Natural killer cell (primary cell): ENCODE measurements at regions not wholly inside any gene's neighbourhood (a gene's known extent, or its start where the extent isn't known, plus 50 kb on each side); places are given as distances from the start of the nearest gene placed in this dataset.
"Not testable (repeated sequence)": the region's sequence is repeated elsewhere in the genome, so short reads cannot be mapped to it uniquely, and the experiment has no call there.

ENCODE experiments used
- ATAC-seq, 3 donors: fragments of 150-1000 bp in 2 of 3; fragments of 200-7000 bp in 1 of 3; cut with Tn5 transposase; 1 replicate in 1 of 3; 2 replicates in 2 of 3; pipeline ENCODE4 v1.10.0; 2021; ENCODE audit warnings: mild to moderate bottlenecking in 2 of 3, moderate library complexity in 2 of 3
- DNase-seq, 2 donors: peaks; one replicate each; pipeline versions ENCODE4 v3.0.0 to v3.0.0-alpha.2; 2013 to 2021; ENCODE audit warnings: mixed read lengths in 1 of 2
- H3K27ac ChIP-seq: one replicate; pipeline ENCODE4 v1.5.1; 2013; ENCODE audit warnings: mild to moderate bottlenecking, low read length
- H3K27me3 ChIP-seq: one replicate; pipeline ENCODE4 v1.6.1; 2013; ENCODE audit warnings: low read length; ENCODE audit not compliant: control insufficient read depth, insufficient read depth
- H3K36me3 ChIP-seq: one replicate; pipeline ENCODE4 v1.6.1; 2013; ENCODE audit warnings: low read length; ENCODE audit not compliant: control insufficient read depth, insufficient read depth
- H3K4me1 ChIP-seq: one replicate; pipeline ENCODE4 v1.6.1; 2013; ENCODE audit warnings: low read length; ENCODE audit not compliant: control insufficient read depth, insufficient read depth
- H3K4me3 ChIP-seq: one replicate; pipeline ENCODE4 v1.5.1; 2013; ENCODE audit warnings: low read length
- H3K9me3 ChIP-seq: one replicate; pipeline ENCODE4 v1.6.1; 2013; ENCODE audit warnings: low read length; ENCODE audit not compliant: control insufficient read depth, insufficient read depth
- H3K27ac Mint-ChIP-seq, 2 donors: one replicate each; pipeline ENCODE4 v1.8.0; 2022; ENCODE audit warnings: mild to moderate bottlenecking in 2 of 2, mixed read lengths in 2 of 2, moderate library complexity in 1 of 2
- H3K27me3 Mint-ChIP-seq, 2 donors: one replicate each; pipeline ENCODE4 v1.8.0; 2022; ENCODE audit warnings: low read depth in 2 of 2, mixed read lengths in 2 of 2
- H3K36me3 Mint-ChIP-seq: one replicate; pipeline ENCODE4 v1.8.0; 2022; ENCODE audit warnings: mixed read lengths
- H3K4me1 Mint-ChIP-seq, 2 donors: one replicate each; pipeline ENCODE4 v1.8.0; 2022; ENCODE audit warnings: mixed read lengths in 2 of 2
- H3K4me3 Mint-ChIP-seq: one replicate; pipeline ENCODE4 v1.8.0; 2022; ENCODE audit warnings: mild to moderate bottlenecking, moderate library complexity, mixed read lengths
- H3K9me3 Mint-ChIP-seq, 2 donors: one replicate each; pipeline ENCODE4 v1.8.0; 2022; ENCODE audit warnings: mixed read lengths in 2 of 2
- WGBS: methylation state at CpG from one replicate; pipeline ENCODE4 v1.1.7; 2013; ENCODE audit warnings: missing lambda C conversion rate; ENCODE audit not compliant: insufficient coverage; 5-methylcytosine and 5-hydroxymethylcytosine counted together
- intact Hi-C: fragments of 100-400 bp; cut with micrococcal nuclease; formaldehyde crosslinking; loops from one replicate; pipeline ENCODE4 v1.14.2; 2022

DNA sequence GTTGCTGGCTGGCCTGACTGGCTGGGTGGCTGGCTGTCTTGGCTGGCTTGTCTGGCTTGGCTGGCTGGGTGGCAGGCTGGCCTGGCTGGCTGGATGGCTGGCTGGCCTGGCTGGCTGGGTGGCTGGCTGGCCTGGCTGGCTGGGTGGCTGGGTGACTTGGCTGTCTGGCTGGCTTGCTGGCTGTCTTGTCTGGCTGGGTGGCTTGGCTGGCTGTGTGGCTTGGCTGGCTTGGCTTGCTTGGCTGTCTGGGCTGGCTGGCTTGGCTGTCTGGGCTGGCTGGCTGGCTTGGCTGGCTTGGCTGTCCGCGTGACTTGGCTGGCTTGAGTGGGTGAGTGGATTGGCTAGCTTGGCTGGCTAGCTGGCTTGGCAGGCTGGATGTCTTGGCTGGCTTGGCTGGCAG, 2835.6 kb downstream of the RPIA start:
- H3K9me3 Mint-ChIP-seq, H3K27ac ChIP-seq, intact Hi-C loops, ATAC-seq, H3K4me1 Mint-ChIP-seq, H3K36me3 ChIP-seq, H3K36me3 Mint-ChIP-seq, H3K27ac Mint-ChIP-seq, DNase-seq, H3K4me1 ChIP-seq, H3K27me3 ChIP-seq, H3K9me3 ChIP-seq, H3K4me3 Mint-ChIP-seq, H3K4me3 ChIP-seq, H3K27me3 Mint-ChIP-seq: not testable (repeated sequence)
- 100% methylated on average over 2 of the region's 2 CpGs for WGBS

DNA sequence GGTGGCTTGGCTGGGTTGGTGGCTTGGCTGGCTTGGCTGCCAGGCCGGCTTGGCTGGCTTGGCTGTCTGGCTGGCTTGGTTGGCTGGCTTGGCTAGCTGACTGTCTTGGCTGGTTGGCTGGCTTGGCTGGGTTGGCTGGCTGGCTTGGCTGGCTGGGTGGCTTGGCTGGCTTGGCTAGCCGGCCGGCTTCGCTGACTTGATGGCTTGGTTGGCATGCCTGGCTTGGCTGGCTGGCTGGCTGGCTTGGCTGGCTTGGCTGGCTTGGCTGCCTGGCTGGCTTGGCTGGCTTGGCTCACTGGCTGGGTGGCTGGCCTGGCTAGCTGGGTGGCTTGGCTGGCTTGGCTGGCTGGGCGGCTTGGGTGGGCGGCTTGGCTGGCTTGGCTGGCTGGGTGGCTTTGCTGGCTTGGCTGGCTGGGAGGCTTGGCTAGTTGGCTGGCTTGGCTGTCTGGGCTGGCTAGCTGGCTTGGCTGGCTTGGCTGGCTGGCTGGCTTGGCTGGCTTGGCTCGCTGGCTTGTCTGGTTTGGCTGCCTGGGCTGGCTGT, 2836.1 kb downstream of the RPIA start:
- H3K36me3 Mint-ChIP-seq, H3K36me3 ChIP-seq, H3K4me3 Mint-ChIP-seq, DNase-seq, H3K4me1 ChIP-seq, H3K27ac Mint-ChIP-seq, intact Hi-C loops, H3K4me3 ChIP-seq, ATAC-seq, H3K27me3 Mint-ChIP-seq, H3K27me3 ChIP-seq, H3K9me3 ChIP-seq, H3K4me1 Mint-ChIP-seq, H3K27ac ChIP-seq, H3K9me3 Mint-ChIP-seq: not testable (repeated sequence)
- WGBS, result 96% methylated on average over 7 of the region's 7 CpGs

DNA sequence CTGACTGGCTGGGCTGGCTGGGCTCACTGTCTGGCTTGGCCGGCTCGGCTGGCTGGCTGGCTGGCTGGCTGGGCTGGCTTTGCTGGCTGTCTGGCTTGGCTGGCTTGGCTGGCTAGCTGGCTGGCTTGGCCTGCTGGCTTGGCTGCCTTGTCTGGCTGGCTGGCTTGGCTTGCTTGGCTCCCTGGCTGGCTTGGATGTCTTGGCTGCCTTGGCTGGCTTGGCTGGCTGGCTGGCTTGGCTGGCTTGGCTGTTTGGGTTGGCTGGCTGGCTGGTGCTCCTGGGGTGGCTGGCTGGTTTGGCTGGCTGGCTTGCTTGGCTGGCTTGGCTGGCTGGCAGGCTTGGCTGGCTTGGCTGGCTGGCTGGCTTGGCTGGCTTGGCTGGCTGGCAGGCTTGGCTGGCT, 2836.9 kb downstream of the RPIA start:
- intact Hi-C loops, H3K36me3 Mint-ChIP-seq, H3K27ac ChIP-seq, DNase-seq, H3K27ac Mint-ChIP-seq, H3K9me3 ChIP-seq, H3K4me3 Mint-ChIP-seq, ATAC-seq, H3K9me3 Mint-ChIP-seq, H3K4me1 Mint-ChIP-seq, H3K4me3 ChIP-seq, H3K36me3 ChIP-seq, H3K27me3 ChIP-seq, H3K27me3 Mint-ChIP-seq, H3K4me1 ChIP-seq: not testable (repeated sequence)
- WGBS, result 89% methylated on average over 2 of the region's 2 CpGs

DNA sequence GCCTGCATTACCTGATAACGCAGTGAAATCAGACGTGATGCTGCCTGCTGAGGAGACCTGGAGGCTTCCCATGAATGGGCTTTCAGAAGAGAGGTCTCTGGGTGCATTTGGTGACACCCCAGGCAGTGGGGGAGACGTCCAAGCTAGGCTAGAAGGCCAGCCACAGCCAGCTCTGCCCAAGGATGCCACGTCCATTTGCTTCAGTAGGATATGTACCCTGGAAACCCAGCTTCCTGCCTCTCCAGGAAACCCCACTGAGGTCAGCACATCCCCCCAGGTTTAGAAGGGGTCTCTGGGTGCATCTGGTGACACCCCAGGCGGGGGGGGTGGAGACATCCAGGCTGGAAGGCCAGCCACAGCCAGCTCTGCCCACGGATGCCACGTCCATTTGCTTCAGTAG, 2844.6 kb downstream of the RPIA start:
- H3K4me3 ChIP-seq, H3K27me3 ChIP-seq, H3K9me3 ChIP-seq, H3K27ac ChIP-seq, H3K4me3 Mint-ChIP-seq, ATAC-seq, H3K9me3 Mint-ChIP-seq, H3K27me3 Mint-ChIP-seq, intact Hi-C loops, H3K27ac Mint-ChIP-seq, H3K4me1 ChIP-seq, H3K36me3 ChIP-seq, H3K36me3 Mint-ChIP-seq, H3K4me1 Mint-ChIP-seq, DNase-seq: not testable (repeated sequence)
- 30% methylated on average over 3 of the region's 7 CpGs for WGBS

DNA sequence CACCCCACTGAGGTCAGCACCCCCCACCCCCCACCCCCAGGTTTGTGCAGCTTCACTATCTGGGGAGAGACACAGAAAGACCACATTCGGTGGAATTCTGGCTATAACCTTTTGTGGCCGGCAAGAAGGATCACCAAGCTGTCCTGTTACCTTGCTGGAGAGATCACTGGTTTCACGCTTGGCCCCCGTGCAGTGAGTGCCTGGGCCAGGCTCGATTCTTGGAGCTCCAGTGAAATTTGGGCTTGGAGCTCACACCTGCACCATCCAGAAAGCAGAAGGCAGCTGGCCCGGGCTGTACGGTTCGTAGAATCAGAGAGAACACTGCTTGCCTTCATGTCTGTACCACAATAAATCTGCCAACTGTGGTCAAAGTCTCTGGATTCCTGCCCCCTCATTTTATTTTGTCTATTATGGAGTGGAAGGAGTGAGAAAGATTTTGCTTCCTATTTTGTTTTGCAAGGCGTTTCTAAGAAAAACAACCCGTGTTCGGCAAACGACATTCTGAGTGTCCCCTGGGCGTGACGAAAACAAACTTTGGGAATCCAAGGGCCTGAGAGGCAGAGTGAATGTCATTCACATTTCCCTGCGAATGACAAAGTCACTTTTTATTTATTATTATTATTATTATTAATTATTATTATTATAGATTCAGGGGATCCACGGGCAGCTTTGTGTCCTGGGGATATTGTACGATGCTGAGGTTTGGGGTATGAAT, 2845.2 kb downstream of the RPIA start:
- 87% methylated on average over 11 of the region's 17 CpGs for WGBS
- H3K27ac Mint-ChIP-seq, H3K27me3 ChIP-seq, H3K36me3 Mint-ChIP-seq, intact Hi-C loops, H3K9me3 Mint-ChIP-seq, H3K27me3 Mint-ChIP-seq, H3K4me1 Mint-ChIP-seq, ATAC-seq, H3K4me3 ChIP-seq, H3K27ac ChIP-seq, H3K4me3 Mint-ChIP-seq, DNase-seq, H3K9me3 ChIP-seq, H3K4me1 ChIP-seq, H3K36me3 ChIP-seq: not testable (repeated sequence)

DNA sequence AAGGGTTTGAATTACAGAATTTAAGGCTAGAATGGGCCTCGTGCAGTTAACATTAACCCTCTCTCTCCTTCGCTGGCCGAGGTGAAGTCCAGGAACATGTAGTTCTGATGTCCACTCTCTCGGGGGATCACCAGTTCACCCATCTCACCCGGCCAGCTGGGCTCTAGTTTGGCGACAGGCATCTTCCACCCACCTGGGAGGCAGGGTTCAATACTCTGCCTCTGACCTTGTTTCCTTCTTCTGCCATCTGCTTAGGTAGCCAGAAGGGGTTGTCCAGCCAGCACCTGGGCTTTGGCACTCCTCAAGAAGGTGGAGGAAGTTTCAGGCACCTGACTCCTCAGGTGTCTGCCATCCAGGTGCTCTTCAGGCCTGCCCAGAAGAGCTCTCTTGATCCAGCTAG, 2857.8 kb downstream of the RPIA start:
- H3K9me3 ChIP-seq, intact Hi-C loops, ATAC-seq, H3K4me3 Mint-ChIP-seq, H3K27me3 Mint-ChIP-seq, H3K4me1 Mint-ChIP-seq, H3K27ac ChIP-seq, H3K36me3 ChIP-seq, H3K27me3 ChIP-seq, H3K27ac Mint-ChIP-seq, DNase-seq, H3K9me3 Mint-ChIP-seq, H3K4me3 ChIP-seq, H3K36me3 Mint-ChIP-seq, H3K4me1 ChIP-seq: not testable (repeated sequence)
- 87% methylated on average over 6 of the region's 6 CpGs for WGBS

DNA sequence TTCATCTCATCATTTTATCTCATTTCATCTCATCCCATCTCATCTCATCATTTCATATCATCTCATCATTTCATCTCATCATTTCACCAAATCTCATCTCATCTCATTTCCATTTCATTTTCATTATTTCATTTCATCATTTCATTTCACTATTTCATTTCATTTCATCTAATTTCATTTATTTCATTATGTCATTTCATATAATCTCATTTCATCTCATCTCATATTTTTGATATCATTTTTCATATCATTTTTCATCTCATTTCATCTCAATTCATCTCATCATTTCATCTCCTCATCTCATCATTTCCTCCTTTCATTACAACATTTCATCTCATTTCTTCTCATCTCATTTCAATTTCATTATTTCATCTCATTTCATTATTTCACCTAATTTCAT, 2866.8 kb downstream of the RPIA start:
- H3K4me3 Mint-ChIP-seq, H3K9me3 ChIP-seq, H3K36me3 Mint-ChIP-seq, H3K27ac ChIP-seq, H3K4me3 ChIP-seq, H3K27ac Mint-ChIP-seq, intact Hi-C loops, H3K36me3 ChIP-seq, H3K4me1 Mint-ChIP-seq, H3K27me3 Mint-ChIP-seq, H3K27me3 ChIP-seq, DNase-seq, ATAC-seq, H3K4me1 ChIP-seq: not testable (repeated sequence)
- H3K9me3 Mint-ChIP-seq, result peaks cover 20 to 23% of the 10 kb centered on the region in 2 donors

DNA sequence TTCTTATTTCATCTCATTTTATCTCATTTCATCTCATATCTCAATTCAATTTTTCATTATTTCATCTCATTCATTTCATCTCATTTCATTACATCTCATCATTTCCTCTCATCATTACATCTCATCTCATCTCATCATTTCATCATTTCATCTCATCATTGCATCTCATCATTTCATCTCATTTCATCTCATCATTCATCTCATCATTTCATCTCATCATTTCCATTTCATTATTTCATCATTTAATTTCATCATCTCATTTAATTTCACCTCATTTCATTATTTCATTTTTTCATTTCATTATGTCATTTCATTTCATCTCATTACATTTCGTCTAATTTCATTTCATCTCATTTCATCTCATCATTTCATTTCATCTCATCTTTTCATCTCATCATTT, 2867.8 kb downstream of the RPIA start:
- DNase-seq, H3K27ac Mint-ChIP-seq, H3K4me1 Mint-ChIP-seq, ATAC-seq, H3K36me3 Mint-ChIP-seq, H3K27ac ChIP-seq, H3K36me3 ChIP-seq, H3K4me1 ChIP-seq, H3K4me3 ChIP-seq, H3K27me3 ChIP-seq, intact Hi-C loops, H3K4me3 Mint-ChIP-seq, H3K27me3 Mint-ChIP-seq, H3K9me3 ChIP-seq: not testable (repeated sequence)
- WGBS, result no CpG with 5 or more reads among the region's 1 CpG
- peaks cover 20 to 23% of the 10 kb centered on the region in 2 donors for H3K9me3 Mint-ChIP-seq
